ENCODE measurements at regions not wholly inside any gene's neighbourhood (a gene's known extent, or its start where the extent isn't known, plus 50 kb on each side); places are given as distances from the start of the nearest gene placed in this dataset.

DNA sequence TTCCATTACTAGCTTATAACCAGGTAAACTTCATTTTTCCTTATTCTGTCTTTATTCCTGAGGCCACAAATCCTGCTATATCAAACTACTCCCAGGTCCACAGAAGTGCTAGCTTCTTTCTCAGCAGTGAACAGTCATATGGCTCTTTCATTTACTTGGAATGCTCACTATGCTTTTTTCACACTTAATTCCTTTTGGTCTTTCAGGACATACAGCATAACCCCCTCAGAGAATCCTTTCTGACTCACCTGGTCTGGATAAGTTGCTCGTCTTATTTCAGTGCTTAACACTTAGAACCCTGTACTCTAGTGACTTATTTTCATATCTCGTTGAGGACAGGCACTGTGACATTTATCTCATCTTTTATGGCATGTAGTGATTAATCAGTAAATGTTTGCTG lies 325.0 kb upstream of the UBE2E3 start:
- DNase-seq (ENCODE audit: low spot score): no peak
- Histone ChIP-seq H3K27ac (replicated peaks; ENCODE audit: low read length) (no peak overlapping the region), H2BK12ac (ENCODE audit: low read length) (no peak overlapping the region), H3K79me1 (ENCODE audit: low read depth, low read length) (no peaks in the 10 kb centered on the region), H2BK15ac (ENCODE audit: low read length) (no peak overlapping the region), H2BK120ac (ENCODE audit: low read depth, low read length) (no peak overlapping the region), H3K4ac (ENCODE audit: low read length) (no peak overlapping the region), H3K9me3 (replicated peaks in 1 of 2; ENCODE audit: control insufficient read depth in 2 of 2, insufficient read depth in 1 of 2, low read depth in 1 of 2, low read length in 2 of 2) (no peaks in the 10 kb centered on the region), H3K4me1 (ENCODE audit: control insufficient read depth in 2 of 2, insufficient read depth in 1 of 2, low read depth in 1 of 2, low read length in 2 of 2) (no peaks in the 10 kb centered on the region), H3K4me3 (ENCODE audit: low read length in 2 of 2) (no peak overlapping the region), H2BK5ac (ENCODE audit: low read length) (no peak overlapping the region), H2AK5ac (ENCODE audit: low read depth, low read length) (no peak overlapping the region), H3K23ac (ENCODE audit: low read depth, low read length, poor library complexity) (no peak overlapping the region), H3K14ac (ENCODE audit: low read length) (no peak overlapping the region), H3K4me2 (ENCODE audit: insufficient read depth, low read length, poor library complexity, severe bottlenecking) (no peak overlapping the region), H3K9ac (ENCODE audit: low read depth, low read length, poor library complexity) (no peak overlapping the region), H3K36me3 (replicated peaks in 1 of 2; ENCODE audit: control insufficient read depth in 2 of 2, insufficient read depth in 2 of 2, low read length in 2 of 2) (no peaks in the 10 kb centered on the region), H2AFZ (ENCODE audit: low read length) (no peak overlapping the region), H4K8ac (ENCODE audit: low read depth, low read length) (no peak overlapping the region), H4K91ac (ENCODE audit: low read depth, low read length, poor library complexity) (no peak overlapping the region), H3K18ac (ENCODE audit: low read length) (no peak overlapping the region), H3K27me3 (ENCODE audit: control insufficient read depth in 3 of 3, insufficient read depth in 3 of 3, low read depth in 1 of 3, low read length in 3 of 3) (no peaks in the 10 kb centered on the region)
- WGBS, 2 donors (ENCODE audit: extremely low coverage in 2 of 2, insufficient read length in 2 of 2, insufficient replicate concordance in 1 of 2): no CpG with 5 or more reads among the region's 2 CpGs

DNA sequence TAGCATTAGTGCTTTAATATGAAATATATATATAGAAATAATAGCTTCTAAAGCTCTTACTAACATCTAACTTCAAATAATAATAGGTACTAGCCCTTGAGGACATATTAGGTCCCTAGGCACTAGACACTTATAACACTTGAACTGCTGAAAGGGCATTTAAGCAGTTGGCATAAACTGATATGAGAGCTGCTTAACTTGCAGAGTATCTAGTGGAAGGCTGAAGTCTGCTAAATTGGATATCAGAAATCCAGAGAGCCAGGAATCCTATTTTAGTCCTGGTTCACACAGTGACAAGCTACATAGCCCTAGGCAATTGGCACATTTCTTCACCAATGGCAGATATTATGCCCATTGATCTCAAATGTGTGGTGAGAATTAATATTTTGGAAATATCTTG lies 326.9 kb upstream of the UBE2E3 start:
- no peak for DNase-seq (ENCODE audit: low spot score)
- H2BK15ac ChIP-seq (ENCODE audit: low read length): no peak overlapping the region
- no peak overlapping the region for H3K14ac ChIP-seq (ENCODE audit: low read length)
- no peaks in the 10 kb centered on the region for H3K79me1 ChIP-seq (ENCODE audit: low read depth, low read length)
- H3K23ac ChIP-seq (ENCODE audit: low read depth, low read length, poor library complexity): no peak overlapping the region
- no peaks in the 10 kb centered on the region for H3K9me3 ChIP-seq (replicated peaks in 1 of 2; ENCODE audit: control insufficient read depth in 2 of 2, insufficient read depth in 1 of 2, low read depth in 1 of 2, low read length in 2 of 2)
- H3K18ac ChIP-seq (ENCODE audit: low read length): no peak overlapping the region
- H3K27ac ChIP-seq (replicated peaks; ENCODE audit: low read length): no peak overlapping the region
- H3K36me3 ChIP-seq (replicated peaks in 1 of 2; ENCODE audit: control insufficient read depth in 2 of 2, insufficient read depth in 2 of 2, low read length in 2 of 2): no peaks in the 10 kb centered on the region
- H3K9ac ChIP-seq (ENCODE audit: low read depth, low read length, poor library complexity): no peak overlapping the region
- H4K8ac ChIP-seq (ENCODE audit: low read depth, low read length): no peak overlapping the region
- peaks cover 0 to 2% of the 10 kb centered on the region in 2 donors for H3K4me1 ChIP-seq (ENCODE audit: control insufficient read depth in 2 of 2, insufficient read depth in 1 of 2, low read depth in 1 of 2, low read length in 2 of 2)
- H3K4me2 ChIP-seq (ENCODE audit: insufficient read depth, low read length, poor library complexity, severe bottlenecking): no peak overlapping the region
- H3K27me3 ChIP-seq (ENCODE audit: control insufficient read depth in 3 of 3, insufficient read depth in 3 of 3, low read depth in 1 of 3, low read length in 3 of 3): no peaks in the 10 kb centered on the region
- H2AFZ ChIP-seq (ENCODE audit: low read length): no peak overlapping the region
- H4K91ac ChIP-seq (ENCODE audit: low read depth, low read length, poor library complexity): no peak overlapping the region
- no peak overlapping the region for H2BK12ac ChIP-seq (ENCODE audit: low read length)
- no peak overlapping the region for H3K4ac ChIP-seq (ENCODE audit: low read length)
- H2BK5ac ChIP-seq (ENCODE audit: low read length): no peak overlapping the region
- H2BK120ac ChIP-seq (ENCODE audit: low read depth, low read length): no peak overlapping the region
- H3K4me3 ChIP-seq (ENCODE audit: low read length in 2 of 2): no peak overlapping the region
- H2AK5ac ChIP-seq (ENCODE audit: low read depth, low read length): no peak overlapping the region

DNA sequence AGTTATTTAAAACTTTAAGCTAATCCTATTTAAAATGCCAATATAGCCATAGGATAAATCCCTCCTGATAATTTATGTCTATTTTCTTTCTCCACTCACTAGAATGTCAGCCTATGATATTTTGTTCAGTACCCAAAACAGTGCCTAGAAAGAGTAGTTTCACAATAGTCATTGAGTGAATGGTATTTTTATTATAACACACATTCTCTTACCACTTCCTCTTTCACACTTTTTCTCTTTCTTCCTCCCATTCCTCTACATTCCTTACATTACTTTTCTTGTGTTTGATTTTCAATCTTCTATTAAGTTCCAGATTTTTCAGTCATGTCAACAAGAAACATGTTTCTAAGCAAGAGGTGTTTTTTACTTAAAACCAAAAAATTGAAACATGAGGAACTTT lies 327.6 kb upstream of the UBE2E3 start:
- no peak overlapping the region for H3K18ac ChIP-seq (ENCODE audit: low read length)
- H3K79me1 ChIP-seq (ENCODE audit: low read depth, low read length): no peaks in the 10 kb centered on the region

DNA sequence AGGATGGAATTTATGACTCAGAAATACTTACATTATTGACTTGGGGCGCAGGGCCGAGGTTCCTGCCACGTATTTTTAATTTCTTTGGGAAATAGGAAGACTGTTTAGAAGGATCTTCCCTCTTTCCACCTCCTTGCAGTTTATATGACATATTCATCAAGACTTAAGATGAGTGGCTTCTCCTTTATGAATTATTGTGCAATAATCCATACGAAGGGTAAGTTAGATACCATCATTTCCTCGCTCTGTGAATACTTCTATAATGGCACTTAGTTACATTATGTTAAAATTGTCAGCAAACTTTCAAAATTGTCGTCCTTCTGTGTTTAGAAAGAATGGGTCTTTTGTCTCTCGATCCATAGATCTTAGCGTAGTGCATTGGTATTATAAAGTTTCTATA lies 328.8 kb upstream of the UBE2E3 start:
- no CpG with 5 or more reads among the region's 8 CpGs for WGBS, 2 donors (ENCODE audit: extremely low coverage in 2 of 2, insufficient read length in 2 of 2, insufficient replicate concordance in 1 of 2)
- H3K9ac ChIP-seq (ENCODE audit: low read depth, low read length, poor library complexity): no peak overlapping the region
- H3K23ac ChIP-seq (ENCODE audit: low read depth, low read length, poor library complexity): no peak overlapping the region
- H3K79me1 ChIP-seq (ENCODE audit: low read depth, low read length): no peaks in the 10 kb centered on the region
- no peak overlapping the region for H4K91ac ChIP-seq (ENCODE audit: low read depth, low read length, poor library complexity)
- H3K4ac ChIP-seq (ENCODE audit: low read length): no peak overlapping the region
- no peak overlapping the region for H3K18ac ChIP-seq (ENCODE audit: low read length)
- H4K8ac ChIP-seq (ENCODE audit: low read depth, low read length): no peak overlapping the region
- H3K4me1 ChIP-seq (ENCODE audit: control insufficient read depth in 2 of 2, insufficient read depth in 1 of 2, low read depth in 1 of 2, low read length in 2 of 2): peaks cover 0 to 2% of the 10 kb centered on the region in 2 donors
- no peak overlapping the region for H2BK15ac ChIP-seq (ENCODE audit: low read length)
- H3K36me3 ChIP-seq (replicated peaks in 1 of 2; ENCODE audit: control insufficient read depth in 2 of 2, insufficient read depth in 2 of 2, low read length in 2 of 2): no peaks in the 10 kb centered on the region
- no peaks in the 10 kb centered on the region for H3K27me3 ChIP-seq (ENCODE audit: control insufficient read depth in 3 of 3, insufficient read depth in 3 of 3, low read depth in 1 of 3, low read length in 3 of 3)
- H2BK5ac ChIP-seq (ENCODE audit: low read length): no peak overlapping the region
- H3K14ac ChIP-seq (ENCODE audit: low read length): no peak overlapping the region
- no peak overlapping the region for H2AK5ac ChIP-seq (ENCODE audit: low read depth, low read length)
- H3K9me3 ChIP-seq (replicated peaks in 1 of 2; ENCODE audit: control insufficient read depth in 2 of 2, insufficient read depth in 1 of 2, low read depth in 1 of 2, low read length in 2 of 2): no peaks in the 10 kb centered on the region
- no peak overlapping the region for H2AFZ ChIP-seq (ENCODE audit: low read length)
- no peak overlapping the region for H3K27ac ChIP-seq (replicated peaks; ENCODE audit: low read length)
- no peak overlapping the region for H3K4me3 ChIP-seq (ENCODE audit: low read length in 2 of 2)
- no peak for DNase-seq (ENCODE audit: low spot score)
- no peak overlapping the region for H2BK12ac ChIP-seq (ENCODE audit: low read length)
- H3K4me2 ChIP-seq (ENCODE audit: insufficient read depth, low read length, poor library complexity, severe bottlenecking): no peak overlapping the region
- no peak overlapping the region for H2BK120ac ChIP-seq (ENCODE audit: low read depth, low read length)

More for the DNA sequence above, 327.6 kb upstream of the UBE2E3 start:
- peaks cover 0 to 2% of the 10 kb centered on the region in 2 donors for H3K4me1 ChIP-seq (ENCODE audit: control insufficient read depth in 2 of 2, insufficient read depth in 1 of 2, low read depth in 1 of 2, low read length in 2 of 2)
- H2BK120ac ChIP-seq (ENCODE audit: low read depth, low read length): no peak overlapping the region
- H3K9me3 ChIP-seq (replicated peaks in 1 of 2; ENCODE audit: control insufficient read depth in 2 of 2, insufficient read depth in 1 of 2, low read depth in 1 of 2, low read length in 2 of 2): no peaks in the 10 kb centered on the region
- no peak overlapping the region for H3K27ac ChIP-seq (replicated peaks; ENCODE audit: low read length)
- no peak for DNase-seq (ENCODE audit: low spot score)
- no peak overlapping the region for H3K14ac ChIP-seq (ENCODE audit: low read length)
- no peak overlapping the region for H3K4me3 ChIP-seq (ENCODE audit: low read length in 2 of 2)
- no peaks in the 10 kb centered on the region for H3K36me3 ChIP-seq (replicated peaks in 1 of 2; ENCODE audit: control insufficient read depth in 2 of 2, insufficient read depth in 2 of 2, low read length in 2 of 2)
- no peak overlapping the region for H2AK5ac ChIP-seq (ENCODE audit: low read depth, low read length)
- no peak overlapping the region for H2BK15ac ChIP-seq (ENCODE audit: low read length)
- no peak overlapping the region for H3K9ac ChIP-seq (ENCODE audit: low read depth, low read length, poor library complexity)
- no peak overlapping the region for H4K8ac ChIP-seq (ENCODE audit: low read depth, low read length)
- H2BK5ac ChIP-seq (ENCODE audit: low read length): no peak overlapping the region
- H2AFZ ChIP-seq (ENCODE audit: low read length): no peak overlapping the region
- H3K23ac ChIP-seq (ENCODE audit: low read depth, low read length, poor library complexity): no peak overlapping the region
- H3K4ac ChIP-seq (ENCODE audit: low read length): no peak overlapping the region
- H2BK12ac ChIP-seq (ENCODE audit: low read length): no peak overlapping the region
- H4K91ac ChIP-seq (ENCODE audit: low read depth, low read length, poor library complexity): no peak overlapping the region
- no peaks in the 10 kb centered on the region for H3K27me3 ChIP-seq (ENCODE audit: control insufficient read depth in 3 of 3, insufficient read depth in 3 of 3, low read depth in 1 of 3, low read length in 3 of 3)
- H3K4me2 ChIP-seq (ENCODE audit: insufficient read depth, low read length, poor library complexity, severe bottlenecking): no peak overlapping the region

Data from neuronal stem cell (in vitro differentiated cells).